ENCODE measurements at regions not wholly inside any gene's neighbourhood (a gene's known extent, or its start where the extent isn't known, plus 50 kb on each side); places are given as distances from the start of the nearest gene placed in this dataset.

DNA sequence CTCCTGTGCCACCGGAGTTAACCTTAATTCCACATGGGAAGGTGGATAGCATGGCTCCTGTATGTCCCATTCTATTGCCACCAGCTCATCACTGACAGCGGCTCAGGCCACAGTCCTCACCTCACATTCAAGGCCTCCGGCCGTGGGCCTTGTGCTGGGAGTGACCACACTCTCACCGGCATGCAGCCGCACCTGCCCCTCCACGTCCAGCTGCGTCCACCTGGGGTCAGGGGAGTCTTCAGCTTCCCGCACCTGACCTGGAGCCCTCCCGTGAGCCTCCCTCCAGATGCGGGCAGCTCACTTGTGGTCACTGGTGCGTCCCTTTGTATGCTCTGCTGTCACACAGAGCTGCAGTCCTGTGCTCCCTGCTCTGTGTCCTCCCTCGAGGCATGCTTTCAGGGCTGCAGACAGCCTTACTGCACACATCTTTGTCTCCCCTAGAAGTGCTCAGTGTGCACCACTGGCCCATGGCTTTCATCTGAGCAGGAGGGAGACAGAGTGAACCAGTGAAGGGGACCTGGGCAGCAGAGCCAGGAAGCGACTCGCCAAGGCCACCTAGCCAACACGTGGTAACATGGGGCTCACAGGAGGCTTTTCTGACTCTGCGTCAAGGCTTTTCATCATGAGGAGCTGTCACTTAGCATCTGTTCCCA is 210.1 kb downstream of the ERCC6L2 start:
- ChIA-PET POLR2A (no interaction called here), CTCF (no interaction called here)
- DNase-seq (ENCODE audit: low read depth, low spot score) = no peak
- no peak overlapping the region for H3K4me3 ChIP-seq (ENCODE audit: low read depth, low read length)
- TF ChIP-seq, protein P1, sequence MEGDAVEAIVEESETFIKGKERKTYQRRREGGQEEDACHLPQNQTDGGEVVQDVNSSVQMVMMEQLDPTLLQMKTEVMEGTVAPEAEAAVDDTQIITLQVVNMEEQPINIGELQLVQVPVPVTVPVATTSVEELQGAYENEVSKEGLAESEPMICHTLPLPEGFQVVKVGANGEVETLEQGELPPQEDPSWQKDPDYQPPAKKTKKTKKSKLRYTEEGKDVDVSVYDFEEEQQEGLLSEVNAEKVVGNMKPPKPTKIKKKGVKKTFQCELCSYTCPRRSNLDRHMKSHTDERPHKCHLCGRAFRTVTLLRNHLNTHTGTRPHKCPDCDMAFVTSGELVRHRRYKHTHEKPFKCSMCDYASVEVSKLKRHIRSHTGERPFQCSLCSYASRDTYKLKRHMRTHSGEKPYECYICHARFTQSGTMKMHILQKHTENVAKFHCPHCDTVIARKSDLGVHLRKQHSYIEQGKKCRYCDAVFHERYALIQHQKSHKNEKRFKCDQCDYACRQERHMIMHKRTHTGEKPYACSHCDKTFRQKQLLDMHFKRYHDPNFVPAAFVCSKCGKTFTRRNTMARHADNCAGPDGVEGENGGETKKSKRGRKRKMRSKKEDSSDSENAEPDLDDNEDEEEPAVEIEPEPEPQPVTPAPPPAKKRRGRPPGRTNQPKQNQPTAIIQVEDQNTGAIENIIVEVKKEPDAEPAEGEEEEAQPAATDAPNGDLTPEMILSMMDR (IDR thresholded peaks at IDR 0.05; ENCODE audit: insufficient read depth, low read length, missing control alignments) = no peak

DNA sequence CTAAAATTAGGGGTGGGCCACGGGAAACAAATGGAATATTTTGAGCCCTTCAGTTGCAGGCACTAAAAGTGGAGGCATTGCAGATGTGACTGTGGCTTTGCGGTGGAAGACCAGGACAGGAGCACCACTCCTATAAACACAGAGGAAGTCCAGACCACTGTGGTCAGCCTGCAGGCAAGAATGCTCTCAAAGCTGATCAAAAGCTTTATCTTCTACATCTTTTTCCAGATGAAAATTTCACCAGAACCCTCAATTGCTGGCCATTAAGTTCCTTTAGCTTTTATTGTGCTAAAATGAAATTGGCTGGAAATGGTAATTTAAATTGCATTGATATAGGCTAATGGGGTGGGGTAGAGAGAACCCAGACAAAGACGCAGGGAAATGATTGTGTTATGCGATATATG is 208.8 kb downstream of the ERCC6L2 start:
- CTCF ChIA-PET = interaction anchor here (0.7 kb wide), 1 partner anchor 12 kb away, joined by 3 read pairs; no protein-coding TSS in a partner anchor

DNA sequence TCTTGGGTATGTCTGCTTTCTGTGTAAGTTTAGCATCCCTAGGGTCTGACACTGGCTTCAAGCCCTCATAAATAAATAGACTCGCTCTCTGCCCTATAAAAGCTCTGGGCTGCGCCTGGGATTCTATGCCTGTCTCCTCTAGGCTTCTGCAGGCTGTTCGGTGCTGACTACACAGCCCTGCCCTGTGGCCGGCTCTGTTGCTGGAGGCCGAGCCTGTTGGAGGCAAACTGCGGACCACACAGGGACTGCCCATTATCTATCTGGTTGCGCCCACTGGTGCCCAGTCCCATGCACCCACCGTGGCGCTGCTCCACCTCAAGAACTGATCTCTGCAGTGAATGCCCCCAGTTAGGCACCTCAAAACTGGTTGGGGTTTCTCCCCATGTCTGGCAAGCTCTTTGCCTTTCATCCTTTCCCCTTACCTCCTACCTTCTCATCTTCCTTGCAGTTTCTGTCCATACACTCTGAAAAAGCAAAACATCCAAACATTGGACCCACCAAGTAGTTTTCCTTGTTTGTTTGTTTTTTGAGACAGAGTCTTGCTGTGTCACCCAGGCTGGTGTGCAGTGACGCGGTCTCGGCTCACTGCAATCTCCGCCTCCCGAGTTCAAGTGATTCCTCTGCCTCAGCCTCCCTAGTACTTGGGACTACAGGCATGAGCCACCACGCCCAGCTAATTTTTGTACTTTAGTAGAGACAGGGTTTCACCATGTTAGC is 207.2 kb downstream of the ERCC6L2 start:
- no peak for DNase-seq (ENCODE audit: low read depth, low spot score)
- H3K4me3 ChIP-seq (ENCODE audit: low read depth, low read length) = no peak overlapping the region
- ChIA-PET CTCF (no interaction called here), POLR2A (no interaction called here)
- TF ChIP-seq, protein P1 (IDR thresholded peaks at IDR 0.05; ENCODE audit: insufficient read depth, low read length, missing control alignments) = no peak

More for the DNA sequence above, 208.8 kb downstream of the ERCC6L2 start:
- no peak for DNase-seq (ENCODE audit: low read depth, low spot score)
- H3K4me3 ChIP-seq (ENCODE audit: low read depth, low read length) = no peak overlapping the region
- TF ChIP-seq, protein P1 (IDR thresholded peaks at IDR 0.05; ENCODE audit: insufficient read depth, low read length, missing control alignments) = no peak
- POLR2A ChIA-PET = no interaction called here

DNA sequence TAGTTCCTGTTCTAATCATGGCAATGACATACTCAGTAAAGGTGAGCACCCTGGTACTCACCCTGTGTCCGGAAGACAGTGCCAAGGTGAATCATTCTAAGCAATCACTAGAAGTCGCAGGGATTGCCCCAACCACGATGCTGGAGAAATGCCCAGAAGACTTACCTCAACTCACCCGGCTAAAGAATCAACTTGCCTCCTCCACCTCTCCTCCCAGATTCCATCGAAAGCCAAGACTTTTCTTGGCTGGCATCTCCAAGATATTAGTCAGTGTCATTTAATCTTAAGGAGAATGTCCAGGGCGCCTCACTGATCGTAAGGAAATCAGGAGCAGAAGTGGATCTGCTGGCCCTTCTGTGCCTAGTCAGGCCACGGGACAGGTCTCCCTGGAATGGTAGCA is 204.9 kb downstream of the ERCC6L2 start:
- ChIA-PET CTCF (no interaction called here), POLR2A (no interaction called here)
- TF ChIP-seq, protein P1 (IDR thresholded peaks at IDR 0.05; ENCODE audit: insufficient read depth, low read length, missing control alignments) = no peak
- no peak for DNase-seq (ENCODE audit: low read depth, low spot score)
- no peak overlapping the region for H3K4me3 ChIP-seq (ENCODE audit: low read depth, low read length)

DNA sequence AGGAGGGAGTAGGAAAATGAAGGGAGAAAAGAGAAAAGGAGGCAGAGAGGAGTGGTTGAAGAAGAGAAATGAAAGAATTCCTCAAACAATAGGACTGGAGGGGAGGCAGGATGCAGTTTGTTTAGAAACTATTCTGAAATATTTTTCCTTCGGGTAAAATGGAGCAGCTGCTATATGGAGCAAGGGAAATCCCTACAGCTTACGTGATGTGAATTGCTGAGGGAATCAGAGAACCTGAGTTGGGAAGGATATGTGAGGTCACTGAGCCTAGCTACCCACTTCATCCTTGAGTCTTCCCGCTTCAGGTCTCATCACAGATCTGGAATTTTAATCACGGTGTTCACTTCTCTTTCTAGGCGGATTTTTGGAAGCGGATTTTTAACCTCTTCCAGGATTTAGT is 204.3 kb downstream of the ERCC6L2 start:
- ChIA-PET CTCF (no interaction called here), POLR2A (no interaction called here)
- DNase-seq (ENCODE audit: low read depth, low spot score) = no peak
- TF ChIP-seq, protein P1 (IDR thresholded peaks at IDR 0.05; ENCODE audit: insufficient read depth, low read length, missing control alignments) = no peak
- H3K4me3 ChIP-seq (ENCODE audit: low read depth, low read length) = no peak overlapping the region

DNA sequence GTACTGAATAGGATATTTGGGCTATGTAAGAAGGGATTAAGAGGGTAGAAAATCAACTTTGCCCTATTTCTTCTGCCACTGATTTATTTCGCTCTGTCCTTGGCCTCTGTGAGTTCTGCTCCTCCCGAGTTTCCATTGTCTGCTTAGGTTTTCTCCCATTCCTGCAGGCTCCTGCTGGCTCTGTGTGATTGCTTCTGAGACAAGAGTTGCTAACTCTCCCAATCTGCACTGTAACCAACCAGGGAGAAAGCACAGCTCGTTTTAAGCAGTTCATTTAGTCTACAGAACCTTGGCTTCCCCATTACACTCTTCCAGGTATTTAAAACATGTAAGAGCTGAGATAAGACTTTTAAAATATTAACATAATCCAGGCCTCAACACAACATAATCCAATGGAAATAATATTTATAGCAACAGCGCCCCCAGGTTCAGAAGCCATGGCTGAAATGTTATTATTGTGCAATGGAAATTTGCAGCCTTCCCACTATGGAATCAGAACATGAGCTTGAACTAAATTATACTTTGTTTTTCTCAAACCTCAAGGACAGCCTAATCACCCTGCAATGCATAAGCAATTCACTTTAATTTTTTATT is 203.5 kb downstream of the ERCC6L2 start:
- ChIA-PET POLR2A (no interaction called here), CTCF (no interaction called here)
- TF ChIP-seq, protein P1 (IDR thresholded peaks at IDR 0.05; ENCODE audit: insufficient read depth, low read length, missing control alignments) = no peak
- no peak overlapping the region for H3K4me3 ChIP-seq (ENCODE audit: low read depth, low read length)
- DNase-seq (ENCODE audit: low read depth, low spot score) = no peak
